GM13977 (cell line): ENCODE measurements at regions not wholly inside any gene's neighbourhood (a gene's known extent, or its start where the extent isn't known, plus 50 kb on each side); places are given as distances from the start of the nearest gene placed in this dataset.
"Not testable (repeated sequence)": the region's sequence is repeated elsewhere in the genome, so short reads cannot be mapped to it uniquely, and the experiment has no call there.

ENCODE experiments used
- DNase-seq: peaks from one replicate; pipeline ENCODE4 v3.0.0; 2012; ENCODE audit warnings: low spot score
- CTCF ChIP-seq: IDR thresholded peaks from 2 replicates; pipeline ENCODE4 v1.5.1; 2012; ENCODE audit warnings: mild to moderate bottlenecking, control low read depth; ENCODE audit not compliant: insufficient read depth; ENCODE audit errors: extremely low read depth, missing control alignments
- in situ Hi-C: fragments of 300-500 bp; cut with MboI; formaldehyde crosslinking; loops from one replicate; pipeline ENCODE4 v1.12.0; 2022; ENCODE audit warnings: low sequenced_read_pairs, low pct_unique_long_range_greater_than_20kb, mixed read lengths, inconsistent platforms; ENCODE audit not compliant: unreplicated experiment

GRCh38 chr1:157376681-157377080 is 175.6 kb downstream of the FCRL5 start:
- in situ Hi-C loops = loop anchor here (5.0 kb wide), 1 partner anchor 111 kb away; no protein-coding TSS in a partner anchor

GRCh38 chr1:157372311-157372710 is 180.0 kb downstream of the FCRL5 start:
- not testable (repeated sequence) for DNase-seq
- in situ Hi-C loops = loop anchor here (25.0 kb wide), 1 partner anchor 185 kb away; no protein-coding TSS in a partner anchor

More at GRCh38 chr1:157376681-157377080, 175.6 kb downstream of the FCRL5 start:
- no peak for TF ChIP-seq CTCF
- no peak for DNase-seq

GRCh38 chr1:157371826-157372225 is 180.5 kb downstream of the FCRL5 start:
- in situ Hi-C loops = loop anchor here (25.0 kb wide), 1 partner anchor 185 kb away; no protein-coding TSS in a partner anchor

DNA sequence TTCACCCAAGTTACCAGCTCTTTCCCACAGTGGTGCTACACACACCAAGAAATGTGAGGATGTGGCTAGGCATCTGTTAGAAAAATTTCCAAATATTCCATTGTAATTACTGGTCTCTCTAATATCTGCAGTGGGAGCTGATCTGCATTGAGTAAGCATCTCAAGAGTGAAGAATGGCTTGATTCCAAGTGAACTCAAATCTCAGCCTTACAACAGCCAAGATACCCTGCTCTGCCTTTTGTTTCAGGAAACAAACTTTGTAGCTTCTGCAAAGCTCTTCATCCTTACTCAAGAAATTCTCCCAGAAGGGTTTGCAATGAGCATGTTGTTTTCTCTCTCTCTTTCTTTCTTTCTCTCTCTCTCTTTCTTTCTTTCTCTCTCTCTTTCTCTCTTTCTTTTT is 181.1 kb downstream of the FCRL5 start:
- DNase-seq = no peak
- in situ Hi-C loops = loop anchor here (25.0 kb wide), 1 partner anchor 184 kb away; no protein-coding TSS in a partner anchor
- TF ChIP-seq CTCF = no peak

More at GRCh38 chr1:157371826-157372225, 180.5 kb downstream of the FCRL5 start:
- no peak for TF ChIP-seq CTCF
- DNase-seq = no peak

- no peak for DNase-seq
- in situ Hi-C loops = loop anchor here (25.0 kb wide), 1 partner anchor 183 kb away; no protein-coding TSS in a partner anchor
- no peak for TF ChIP-seq CTCF
Observed at GRCh38 chr1:157370698-157371097, 181.6 kb downstream of the FCRL5 start.

DNA sequence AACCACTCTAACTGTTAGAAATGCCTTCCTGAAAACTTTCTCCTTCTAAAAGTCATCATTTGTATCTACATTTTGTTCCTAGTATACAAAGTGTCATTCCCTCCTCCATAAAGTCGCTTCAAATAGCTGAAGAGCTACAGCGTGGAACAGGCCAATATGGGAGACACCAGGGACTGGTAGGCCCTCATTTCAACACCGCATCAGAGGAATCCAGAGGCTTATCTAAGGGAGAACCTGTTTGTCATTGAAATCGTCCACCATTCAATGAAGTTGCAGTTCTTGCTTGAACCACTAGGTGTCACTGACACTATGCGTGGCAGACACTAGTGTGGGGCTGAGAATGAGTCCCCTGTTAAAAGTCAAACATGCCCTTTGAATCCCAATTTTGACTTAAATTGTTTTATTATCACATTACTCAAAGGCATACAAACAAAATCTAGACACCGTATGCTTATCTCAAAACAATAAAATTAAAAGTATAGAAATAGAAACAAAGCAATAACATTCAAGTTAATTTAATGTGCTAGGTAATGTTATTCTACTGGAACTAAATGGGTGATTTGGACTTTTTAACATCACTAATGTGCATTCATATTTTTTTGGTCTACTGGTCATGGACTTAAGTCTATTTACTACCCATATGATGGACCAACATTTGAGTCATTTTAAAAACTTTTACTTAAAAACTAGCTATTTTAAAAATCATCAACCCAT is 182.3 kb downstream of the FCRL5 start:
- peak; percentile 80 for TF ChIP-seq CTCF
- DNase-seq = peak; percentile 47
- in situ Hi-C loops = loop anchor here (25.0 kb wide), 1 partner anchor 183 kb away; no protein-coding TSS in a partner anchor

DNA sequence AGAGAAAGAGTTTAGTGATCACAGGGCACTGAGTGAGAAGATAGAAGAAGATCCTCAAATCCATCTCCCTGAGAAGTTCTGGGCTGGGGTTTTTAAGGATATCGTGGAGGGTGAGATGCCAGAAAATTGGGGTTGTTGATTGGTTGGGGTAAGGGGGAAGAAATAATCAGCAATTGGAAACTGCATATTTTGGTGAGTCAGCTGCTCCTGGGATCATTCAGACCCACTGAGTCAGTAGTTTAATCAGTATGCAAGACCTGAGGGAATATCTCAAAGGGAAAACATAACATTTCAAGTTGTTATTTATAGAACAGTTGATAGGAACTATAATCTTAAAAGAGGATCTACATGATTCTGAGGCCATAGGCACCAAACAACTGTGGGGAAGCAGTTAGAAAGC is 183.4 kb downstream of the FCRL5 start:
- DNase-seq = not testable (repeated sequence)
- in situ Hi-C loops = loop anchor here (25.0 kb wide), 1 partner anchor 182 kb away; no protein-coding TSS in a partner anchor
